GM21786 (cell line): ENCODE measurements at regions not wholly inside any gene's neighbourhood (a gene's known extent, or its start where the extent isn't known, plus 50 kb on each side); places are given as distances from the start of the nearest gene placed in this dataset.

Experiments used
- ATAC-seq: cut with Tn5 transposase; IDR thresholded peaks from one replicate; pipeline ENCODE4 v1.9.1; 2021; ENCODE audit not compliant: unreplicated experiment

GRCh38 chr15:62950462-62950931, 92.0 kb upstream of the TPM1 start:
- no peak for ATAC-seq

GRCh38 chr15:62951481-62951880, 91.1 kb upstream of the TPM1 start:
- ATAC-seq: no peak

- no peak for ATAC-seq
Measured at GRCh38 chr15:62953021-62953420, 89.5 kb upstream of the TPM1 start.

- no peak for ATAC-seq
Measured at GRCh38 chr15:62953496-62954045, 89.0 kb upstream of the TPM1 start.

- ATAC-seq: no peak
Measured at GRCh38 chr15:62957130-62957529, 85.4 kb upstream of the TPM1 start.

- no peak for ATAC-seq
Measured at GRCh38 chr15:62958528-62959363, 83.8 kb upstream of the TPM1 start.

- ATAC-seq: no peak
Measured at GRCh38 chr15:62961134-62961533, 81.4 kb upstream of the TPM1 start.

- ATAC-seq: no peak
Measured at GRCh38 chr15:62962101-62962995, 80.2 kb upstream of the TPM1 start.

GRCh38 chr15:62964251-62964650, 78.3 kb upstream of the TPM1 start:
- no peak for ATAC-seq

GRCh38 chr15:62966294-62967078, 76.1 kb upstream of the TPM1 start:
- ATAC-seq: no peak

- no peak for ATAC-seq
Measured at GRCh38 chr15:62968699-62969098, 73.8 kb upstream of the TPM1 start.

GRCh38 chr15:62969442-62970089, 73.0 kb upstream of the TPM1 start:
- no peak for ATAC-seq

GRCh38 chr15:62972814-62973213, 69.7 kb upstream of the TPM1 start:
- ATAC-seq: no peak

GRCh38 chr15:62975515-62975914, 67.0 kb upstream of the TPM1 start:
- no peak for ATAC-seq

GRCh38 chr15:62976301-62976881, 66.2 kb upstream of the TPM1 start:
- no peak for ATAC-seq

GRCh38 chr15:62977952-62978811, 64.4 kb upstream of the TPM1 start:
- ATAC-seq: no peak

- no peak for ATAC-seq
Measured at GRCh38 chr15:62979252-62979651, 63.3 kb upstream of the TPM1 start.

GRCh38 chr15:62981071-62981470, 61.5 kb upstream of the TPM1 start:
- no peak for ATAC-seq

- no peak for ATAC-seq
Measured at GRCh38 chr15:62983956-62984355, 58.6 kb upstream of the TPM1 start.
